PC-3 (cell line): ENCODE measurements at regions not wholly inside any gene's neighbourhood (a gene's known extent, or its start where the extent isn't known, plus 50 kb on each side); places are given as distances from the start of the nearest gene placed in this dataset.
"Not testable (repeated sequence)": the region's sequence is repeated elsewhere in the genome, so short reads cannot be mapped to it uniquely, and the experiment has no call there.

Experiments
- ATAC-seq: fragments of 200-7000 bp; cut with Tn5 transposase; 2 replicates; pipeline ENCODE4 v1.9.1; 2020; ENCODE audit warnings: mild to moderate bottlenecking, moderate library complexity
- BruUV-seq: library from RNA; stranded (reverse); fragments of 400-500 nt; replicated peaks from 2 replicates; lab custom pipeline; 2021; lab: Mats Ljungman, UMichigan
- CTCF ChIA-PET: fragments of 300-600 bp; sonication (Branson Sonifier 250); formaldehyde crosslinking; loops from one replicate; lab custom pipeline; 2022; ENCODE audit warnings: antibody characterized with exemption; lab: Charles Lee
- POLR2A ChIA-PET: fragments of 300-600 bp; sonication (Branson Sonifier 250); formaldehyde crosslinking; loops from one replicate; lab custom pipeline; 2022; ENCODE audit warnings: antibody characterized with exemption; ENCODE audit not compliant: unreplicated experiment; lab: Charles Lee
- DNase-seq: peaks from one replicate; pipeline ENCODE4 v3.0.0-alpha.2; 2015
- H2AFZ ChIP-seq: fragments of 300-600 bp; sonication (generic); 2 replicates; pipeline ENCODE4 v1.6.0; 2016; ENCODE audit warnings: antibody characterized with exemption, low read length
- H3F3A ChIP-seq: fragments of 300-600 bp; sonication (generic); one replicate; pipeline ENCODE4 v1.6.0; 2017; ENCODE audit warnings: antibody characterized with exemption, low read length, control low read depth, mild to moderate bottlenecking; ENCODE audit not compliant: unreplicated experiment
- H3K27ac ChIP-seq: fragments of 300-600 bp; sonication (generic); 2 replicates; pipeline ENCODE4 v1.5.1; 2016; ENCODE audit warnings: mild to moderate bottlenecking, low read length
- H3K27me3 ChIP-seq: fragments of 300-600 bp; sonication (generic); 2 replicates; pipeline ENCODE4 v1.6.1; 2016; ENCODE audit warnings: low read length, mixed read lengths
- H3K36me3 ChIP-seq: fragments of 300-600 bp; sonication (generic); 2 replicates; pipeline ENCODE4 v1.6.1; 2016; ENCODE audit warnings: low read depth, mixed run types, low read length, mixed read lengths
- H3K4me1 ChIP-seq: fragments of 300-600 bp; sonication (generic); 2 replicates; pipeline ENCODE4 v1.5.1; 2016; ENCODE audit warnings: low read length; ENCODE audit not compliant: insufficient read depth
- H3K4me2 ChIP-seq: fragments of 300-600 bp; sonication (generic); 2 replicates; pipeline ENCODE4 v1.6.0; 2016; ENCODE audit warnings: low read length
- H3K4me3 ChIP-seq: fragments of 300-600 bp; sonication (generic); 2 replicates; pipeline ENCODE4 v1.5.1; 2016; ENCODE audit warnings: mild to moderate bottlenecking, low read length, mixed read lengths
- H3K79me2 ChIP-seq: fragments of 300-600 bp; sonication (generic); 2 replicates; pipeline ENCODE4 v1.6.1; 2017; ENCODE audit warnings: low read length, mixed read lengths
- H3K9ac ChIP-seq: fragments of 300-600 bp; sonication (generic); 2 replicates; pipeline ENCODE4 v1.6.0; 2016; ENCODE audit warnings: mild to moderate bottlenecking, low read length
- H3K9me2 ChIP-seq: fragments of 300-600 bp; sonication (generic); replicated peaks from 2 replicates; pipeline ENCODE4 v1.6.1; 2016; ENCODE audit warnings: mixed run types, low read length, mixed read lengths
- H3K9me3 ChIP-seq: fragments of 300-600 bp; sonication (generic); 2 replicates; pipeline ENCODE4 v1.6.1; 2016; ENCODE audit warnings: low read length, mixed read lengths
- H4K20me1 ChIP-seq: fragments of 300-600 bp; sonication (generic); 2 replicates; pipeline ENCODE4 v1.6.1; 2016; ENCODE audit warnings: low read length, mixed read lengths
- CTCF ChIP-seq: fragments of 300-600 bp; sonication (generic); conservative IDR thresholded peaks from 2 replicates; pipeline ENCODE4 v1.5.1; 2017; ENCODE audit warnings: antibody characterized with exemption, low read depth, mild to moderate bottlenecking, low read length
- EZH2 ChIP-seq: fragments of 300-600 bp; sonication (generic); IDR thresholded peaks from one replicate; pipeline ENCODE4 v1.6.1; 2017; ENCODE audit warnings: antibody characterized with exemption, mild to moderate bottlenecking, low read length; ENCODE audit not compliant: unreplicated experiment
- EZH2phosphoT487 ChIP-seq: fragments of 300-600 bp; sonication (generic); IDR thresholded peaks from 2 replicates; pipeline ENCODE4 v1.6.1; 2018; ENCODE audit warnings: mild to moderate bottlenecking, antibody characterized with exemption, low read length, borderline replicate concordance
- intact Hi-C: fragments of 100-400 bp; cut with micrococcal nuclease; formaldehyde crosslinking; loops from 2 replicates; pipeline ENCODE4 v1.9.0; 2023

DNA sequence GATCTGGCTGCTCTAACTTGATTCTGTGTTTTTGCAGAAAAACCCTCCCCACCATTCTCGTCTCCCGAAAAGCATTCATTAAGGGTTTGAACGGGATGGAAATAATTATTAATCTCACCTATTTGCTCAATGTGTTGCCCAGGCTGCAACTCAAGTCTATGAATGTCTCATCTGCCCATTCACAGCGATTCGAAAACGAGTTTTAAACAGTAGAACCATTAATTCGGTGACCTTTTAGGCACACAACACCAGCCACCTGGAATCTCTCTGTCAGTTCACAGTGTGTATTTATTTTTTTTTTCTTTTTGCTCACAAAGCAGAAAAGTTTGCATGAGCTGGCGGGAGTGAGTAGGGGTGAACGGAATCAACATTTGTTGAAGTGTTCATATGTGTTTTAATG, 764.7 kb upstream of the TPTE start:
- H3K9me3 ChIP-seq, result peaks cover 43% of the 10 kb centered on the region
- no peak overlapping the region for H3K9ac ChIP-seq
- H3K27me3 ChIP-seq, result no peaks in the 10 kb centered on the region
- no peaks in the 10 kb centered on the region for H3K79me2 ChIP-seq
- H3K9me2 ChIP-seq, result no peaks in the 10 kb centered on the region
- CTCF ChIA-PET, result no interaction called here
- BruUV-seq, result no TSS peak
- H3K4me3 ChIP-seq, result no peak overlapping the region
- H3K4me1 ChIP-seq, result no peaks in the 10 kb centered on the region
- no peak for ATAC-seq
- H4K20me1 ChIP-seq, result no peaks in the 10 kb centered on the region
- no peak for TF ChIP-seq EZH2phosphoT487
- no peak for TF ChIP-seq EZH2
- TF ChIP-seq CTCF, result no peak
- no peaks in the 10 kb centered on the region for H3K36me3 ChIP-seq
- DNase-seq, result no peak
- no peaks in the 10 kb centered on the region for H3F3A ChIP-seq
- H3K4me2 ChIP-seq, result no peak overlapping the region
- intact Hi-C loops, result no loop called here
- POLR2A ChIA-PET, result no interaction called here
- H3K27ac ChIP-seq, result no peak overlapping the region
- H2AFZ ChIP-seq, result no peak overlapping the region

DNA sequence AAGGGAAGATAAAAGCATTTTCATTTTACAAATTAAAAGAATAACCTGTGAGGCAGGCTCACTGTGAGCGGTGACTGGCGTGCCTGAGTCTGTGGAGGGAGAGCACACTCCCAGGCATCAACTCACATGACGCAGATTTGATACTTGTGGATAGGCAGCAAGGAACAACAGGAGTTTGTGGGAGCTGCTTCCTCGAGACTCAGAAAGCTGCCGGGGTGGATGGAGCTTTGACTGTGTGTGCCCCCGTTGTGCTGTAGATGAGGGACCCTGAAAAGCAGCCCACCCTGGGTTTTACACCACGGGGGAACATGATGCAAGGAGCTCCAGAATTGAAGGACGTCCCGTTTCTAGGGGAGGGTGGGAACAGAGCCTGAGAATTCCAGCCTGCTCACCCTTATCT, 764.3 kb upstream of the TPTE start:
- peaks cover 46% of the 10 kb centered on the region for H3K9me3 ChIP-seq
- intact Hi-C loops, H4K20me1 ChIP-seq, DNase-seq, H3K4me1 ChIP-seq, H3K27me3 ChIP-seq, ATAC-seq, H3F3A ChIP-seq, H3K9ac ChIP-seq, H3K27ac ChIP-seq, CTCF ChIA-PET, H3K36me3 ChIP-seq, POLR2A ChIA-PET, H3K4me3 ChIP-seq, BruUV-seq, H3K4me2 ChIP-seq, H3K9me2 ChIP-seq, H3K79me2 ChIP-seq, H2AFZ ChIP-seq: not testable (repeated sequence)

GRCh38 chr21:9757572-9757971, 763.8 kb upstream of the TPTE start:
- H3K79me2 ChIP-seq, H2AFZ ChIP-seq, H3K27me3 ChIP-seq, BruUV-seq, POLR2A ChIA-PET, ATAC-seq, H3K9ac ChIP-seq, intact Hi-C loops, H3K27ac ChIP-seq, DNase-seq, H3K36me3 ChIP-seq, H3F3A ChIP-seq, H4K20me1 ChIP-seq, H3K4me3 ChIP-seq, H3K4me2 ChIP-seq, H3K4me1 ChIP-seq, CTCF ChIA-PET, H3K9me2 ChIP-seq: not testable (repeated sequence)
- peaks cover 51% of the 10 kb centered on the region for H3K9me3 ChIP-seq

DNA sequence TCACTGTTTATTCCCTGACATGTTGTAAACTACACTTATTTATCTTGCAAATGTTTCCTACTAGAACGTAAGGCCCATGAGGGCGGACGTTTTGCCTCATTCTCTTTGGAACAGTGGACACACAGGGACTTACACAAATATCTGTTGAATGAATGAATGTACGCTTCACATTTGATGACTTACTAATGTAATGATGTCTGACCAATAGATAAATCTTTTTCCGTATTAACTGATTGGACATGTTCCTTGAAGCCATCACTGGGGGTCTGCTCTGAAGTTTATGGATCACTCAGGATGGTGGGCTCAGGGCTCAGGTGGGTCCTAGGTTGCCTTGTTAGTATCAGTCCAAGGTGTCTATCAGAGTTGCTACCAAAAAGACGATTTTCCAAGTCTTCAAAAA, 763.2 kb upstream of the TPTE start:
- no peak overlapping the region for H3K4me2 ChIP-seq
- H3K9me2 ChIP-seq, result no peaks in the 10 kb centered on the region
- no TSS peak for BruUV-seq
- TF ChIP-seq EZH2 (no peak), EZH2phosphoT487 (no peak), CTCF (no peak)
- no peaks in the 10 kb centered on the region for H3K79me2 ChIP-seq
- H2AFZ ChIP-seq, result no peak overlapping the region
- no peak overlapping the region for H3K4me3 ChIP-seq
- ATAC-seq (no peak), DNase-seq (no peak)
- H3K27me3 ChIP-seq, result no peaks in the 10 kb centered on the region
- no peak overlapping the region for H3K27ac ChIP-seq
- H3K36me3 ChIP-seq, result no peaks in the 10 kb centered on the region; the same call in 1 of the 2 replicates
- H3K9ac ChIP-seq, result no peak overlapping the region
- H4K20me1 ChIP-seq, result no peaks in the 10 kb centered on the region
- POLR2A ChIA-PET, result no interaction called here
- CTCF ChIA-PET, result no interaction called here
- intact Hi-C loops, result no loop called here
- H3F3A ChIP-seq, result no peaks in the 10 kb centered on the region
- peaks cover 50% of the 10 kb centered on the region for H3K9me3 ChIP-seq
- no peaks in the 10 kb centered on the region for H3K4me1 ChIP-seq
